Activated gamma-delta T cell treated with anti-CD3 and anti-CD28 coated beads, Interleukin-2, amount 50 U/mL, for 16 hours (primary cell): ENCODE measurements at regions not wholly inside any gene's neighbourhood (a gene's known extent, or its start where the extent isn't known, plus 50 kb on each side); places are given as distances from the start of the nearest gene placed in this dataset.
"Not testable (repeated sequence)": the region's sequence is repeated elsewhere in the genome, so short reads cannot be mapped to it uniquely, and the experiment has no call there.

Experiments used
- DNase-seq: peaks from one replicate; pipeline ENCODE4 v3.0.0-alpha.2; 2020; ENCODE audit warnings: low read depth

DNA sequence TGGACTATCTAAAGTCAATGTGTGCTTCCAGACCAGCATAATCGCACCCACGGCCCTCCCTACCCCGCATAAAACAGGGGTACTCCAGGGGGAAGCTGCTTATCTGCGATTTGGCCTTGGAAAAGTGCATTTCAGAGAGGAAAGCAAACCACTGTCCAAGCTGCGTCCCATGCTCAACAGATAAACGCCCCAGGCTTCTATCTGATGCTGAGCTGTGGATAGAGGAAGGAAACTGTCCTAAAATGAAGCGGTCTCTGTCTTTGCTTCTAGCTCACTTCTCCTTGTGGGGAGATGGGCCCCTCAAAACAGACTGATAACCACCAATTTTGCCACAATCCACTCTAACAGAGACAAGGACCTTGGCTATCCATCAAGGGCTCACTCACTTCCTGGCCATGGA is 160.5 kb upstream of the TNRC6C start:
- DNase-seq, result no peak

DNA sequence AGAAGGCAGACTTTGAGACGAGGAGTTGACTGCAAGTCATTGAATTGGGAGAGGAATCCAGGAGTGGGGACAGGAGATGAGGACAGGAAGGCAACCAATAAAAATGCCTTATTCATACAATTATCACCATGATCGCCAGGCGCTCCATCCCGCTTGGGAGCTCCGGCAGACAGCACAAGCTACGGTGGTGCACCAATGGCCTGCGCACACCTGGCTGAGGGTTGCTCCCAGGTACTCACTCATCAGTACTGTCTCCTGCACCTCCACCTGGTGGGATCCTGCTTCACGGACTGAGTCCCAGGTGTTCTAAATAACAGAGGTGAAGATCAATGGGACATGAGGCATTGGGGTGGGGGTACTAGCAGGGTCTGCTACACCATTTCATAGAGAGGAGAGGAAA is 160.0 kb upstream of the TNRC6C start:
- DNase-seq, result no peak

DNA sequence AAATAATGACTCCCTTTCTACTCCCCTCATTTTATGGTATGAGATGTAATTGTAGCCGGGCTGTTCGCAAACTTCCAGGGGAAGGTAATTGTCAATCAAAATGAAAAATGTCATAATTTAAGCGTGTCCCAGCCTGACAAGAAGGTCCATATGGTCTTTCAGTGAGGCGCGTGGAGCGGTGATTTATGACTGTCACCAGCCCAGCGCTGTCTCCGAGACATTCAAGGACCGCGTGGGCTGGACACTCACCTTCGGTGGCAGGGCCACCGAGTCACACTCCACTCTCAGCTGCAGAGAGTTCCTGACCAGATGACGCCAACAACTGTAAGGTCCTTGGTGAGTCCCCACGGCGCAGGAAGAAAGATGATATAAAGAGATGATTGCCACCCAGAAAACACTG is 157.7 kb upstream of the TNRC6C start:
- DNase-seq, result no peak

DNA sequence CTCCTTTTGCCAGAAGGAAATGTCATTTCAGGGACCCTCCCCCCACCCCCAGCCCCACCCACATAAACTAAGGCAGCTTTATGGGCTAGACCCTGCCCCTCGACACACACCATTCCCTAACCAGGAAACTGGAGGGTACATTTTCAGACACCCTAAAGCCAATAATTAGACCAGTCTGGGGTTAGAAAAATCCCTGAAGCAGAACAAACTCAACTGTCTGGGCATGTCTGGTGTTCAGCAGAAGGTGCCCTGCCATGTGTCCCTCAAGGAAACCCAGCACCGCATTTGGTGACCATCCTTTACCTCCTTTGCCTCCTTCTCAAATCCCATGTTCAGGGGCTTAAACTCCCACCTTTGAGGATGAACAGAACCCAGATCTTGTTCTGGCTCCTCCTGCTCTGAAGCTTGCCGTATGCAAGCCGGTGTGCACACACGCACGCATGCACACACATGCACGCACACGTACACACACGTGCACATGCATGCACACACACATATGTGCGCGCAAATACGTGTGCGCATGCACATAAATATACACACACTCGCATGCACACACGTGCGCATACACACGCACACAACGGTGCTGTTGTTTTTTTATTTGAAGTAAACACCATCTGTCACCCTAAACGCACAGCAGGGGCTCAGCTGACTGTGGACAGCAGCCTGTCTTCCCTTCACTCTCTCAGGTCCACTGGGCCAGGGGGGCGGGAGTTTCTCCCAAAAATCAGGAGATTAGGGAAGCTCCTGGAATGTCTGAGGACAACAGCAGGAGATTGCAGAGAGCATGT is 156.8 kb upstream of the TNRC6C start:
- DNase-seq, result no peak

DNA sequence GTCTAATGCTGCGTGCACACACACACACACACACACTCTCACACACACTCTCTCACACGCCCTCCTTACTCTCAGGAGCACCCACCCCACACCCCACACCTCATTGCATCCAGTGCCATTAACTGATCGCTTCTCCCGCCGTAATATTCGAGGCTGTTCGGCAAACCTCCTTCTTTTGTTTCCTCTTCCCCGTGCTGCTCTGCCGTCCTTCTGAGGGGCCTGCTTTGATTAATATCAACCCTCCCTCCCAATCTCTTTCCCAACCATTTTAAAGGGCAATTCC is 156.2 kb upstream of the TNRC6C start:
- DNase-seq, result no peak

DNA sequence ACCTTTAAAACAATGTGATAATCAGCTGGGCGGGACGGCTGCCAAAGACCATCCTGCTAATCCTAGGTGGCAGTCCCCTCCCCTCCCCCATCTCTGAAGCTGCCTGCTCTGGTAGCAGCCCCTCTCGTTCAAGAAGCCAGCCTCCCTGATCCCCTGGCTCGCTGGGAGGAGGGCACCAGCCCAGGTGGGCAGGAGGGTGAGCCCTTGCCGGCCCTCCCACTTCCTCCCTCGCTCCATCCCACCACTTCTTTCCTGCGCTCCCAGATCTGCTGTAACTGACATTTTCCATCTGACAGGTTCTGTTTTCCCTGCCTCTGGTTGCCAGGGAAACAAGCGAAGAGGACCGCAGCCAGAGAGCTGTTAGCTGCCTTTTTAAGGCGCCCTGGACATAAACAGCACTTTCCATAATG is 155.7 kb upstream of the TNRC6C start:
- no peak for DNase-seq

DNA sequence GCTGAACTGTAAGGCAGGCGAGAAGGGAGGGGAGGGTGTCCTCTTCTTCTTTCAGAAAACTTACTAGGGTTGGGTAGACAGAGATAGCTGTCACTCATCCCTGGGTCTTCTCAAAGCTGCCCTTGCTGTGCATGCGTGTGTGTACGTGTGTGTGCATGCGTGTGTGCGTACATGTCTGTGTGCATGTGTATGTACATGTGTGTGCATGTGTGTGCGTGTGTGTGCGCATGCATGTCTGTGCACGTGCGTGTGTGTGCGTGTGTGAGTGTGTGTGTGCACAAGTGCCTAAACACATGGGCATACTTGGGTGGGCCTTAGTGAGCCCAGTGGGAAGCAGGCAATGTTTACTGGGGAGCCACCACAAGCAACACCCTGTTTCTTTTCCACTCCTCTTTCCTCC is 154.8 kb upstream of the TNRC6C start:
- no peak for DNase-seq

DNA sequence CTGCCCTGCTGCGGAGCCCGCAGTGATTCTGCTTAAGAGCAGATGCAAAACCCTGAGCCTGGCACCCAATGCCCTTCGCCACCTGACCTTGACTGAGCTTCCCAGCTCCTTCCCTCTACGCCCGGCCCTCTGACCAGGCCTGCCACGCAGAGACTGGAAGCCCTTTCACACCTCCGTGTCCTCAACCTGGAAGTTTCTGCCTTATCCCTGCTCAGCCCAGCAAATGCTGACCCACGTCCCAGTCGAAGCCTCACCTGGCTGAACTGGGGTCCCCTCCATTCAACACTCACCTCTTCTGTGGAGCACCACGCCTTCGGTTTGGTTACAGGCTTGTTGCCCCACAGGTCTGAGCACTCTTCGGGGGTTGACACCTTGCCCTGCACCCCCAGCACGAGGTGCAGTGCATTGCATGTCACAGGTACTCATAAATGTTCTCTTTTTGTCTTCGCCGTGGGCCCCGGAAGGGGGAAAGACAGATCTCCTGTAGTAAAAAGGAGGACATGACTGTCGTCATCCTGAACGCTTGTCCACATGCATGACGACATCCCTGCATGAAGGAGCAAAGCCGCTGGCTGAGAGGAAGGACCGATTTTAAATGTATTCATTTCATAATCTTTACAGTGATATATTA is 153.6 kb upstream of the TNRC6C start:
- no peak for DNase-seq

DNA sequence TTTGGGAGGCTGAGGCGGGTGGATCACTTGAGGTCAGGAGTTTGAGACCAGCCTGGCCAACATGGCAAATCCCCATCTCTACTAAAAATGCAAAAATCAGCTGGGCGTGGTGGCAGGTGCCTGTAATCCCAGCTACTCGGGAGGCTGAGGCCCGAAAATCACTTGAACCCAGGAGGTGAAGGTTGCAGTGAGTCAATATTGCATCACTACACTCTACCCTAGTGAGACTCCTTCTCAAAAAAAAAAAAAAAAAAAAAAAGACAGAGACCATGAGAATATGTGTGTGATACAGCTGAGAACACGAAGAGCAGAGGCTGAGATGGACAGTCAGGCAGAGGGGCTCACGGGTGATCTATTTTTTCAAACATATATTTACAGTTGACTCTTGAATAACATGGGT is 152.5 kb upstream of the TNRC6C start:
- not testable (repeated sequence) for DNase-seq

DNA sequence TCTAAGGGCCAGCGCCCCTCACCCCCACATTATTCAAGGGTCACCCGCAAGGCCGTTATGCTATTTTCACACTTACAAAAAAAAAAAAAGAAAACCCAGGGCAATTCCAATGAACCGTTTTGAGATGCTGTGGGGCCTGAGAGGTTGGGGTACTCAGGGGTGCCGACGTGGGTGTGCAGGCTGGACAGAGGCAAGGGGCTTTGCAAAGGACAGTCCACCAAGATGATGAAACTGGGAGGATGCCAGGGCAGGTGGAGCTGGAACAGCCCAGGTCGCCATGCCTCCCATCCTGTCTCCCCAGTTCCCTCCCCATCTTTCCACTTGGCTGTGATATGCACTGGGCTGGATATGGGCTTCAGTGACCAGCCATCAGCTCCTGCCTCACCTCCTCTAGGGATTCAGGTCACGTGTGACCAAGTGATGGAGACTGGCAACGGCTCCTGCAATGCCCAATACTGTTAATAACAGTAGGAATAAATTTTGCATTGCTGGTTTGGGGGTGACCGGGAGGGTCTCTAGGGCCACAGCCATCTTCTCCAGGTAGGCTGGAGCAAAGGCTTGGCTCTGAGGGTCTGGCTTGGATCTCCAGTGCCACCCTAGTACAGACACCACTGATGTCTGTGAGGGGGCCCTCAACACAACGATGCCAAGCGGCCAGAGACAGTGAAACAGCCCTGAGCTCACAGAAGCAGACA is 151.3 kb upstream of the TNRC6C start:
- DNase-seq, result no peak

DNA sequence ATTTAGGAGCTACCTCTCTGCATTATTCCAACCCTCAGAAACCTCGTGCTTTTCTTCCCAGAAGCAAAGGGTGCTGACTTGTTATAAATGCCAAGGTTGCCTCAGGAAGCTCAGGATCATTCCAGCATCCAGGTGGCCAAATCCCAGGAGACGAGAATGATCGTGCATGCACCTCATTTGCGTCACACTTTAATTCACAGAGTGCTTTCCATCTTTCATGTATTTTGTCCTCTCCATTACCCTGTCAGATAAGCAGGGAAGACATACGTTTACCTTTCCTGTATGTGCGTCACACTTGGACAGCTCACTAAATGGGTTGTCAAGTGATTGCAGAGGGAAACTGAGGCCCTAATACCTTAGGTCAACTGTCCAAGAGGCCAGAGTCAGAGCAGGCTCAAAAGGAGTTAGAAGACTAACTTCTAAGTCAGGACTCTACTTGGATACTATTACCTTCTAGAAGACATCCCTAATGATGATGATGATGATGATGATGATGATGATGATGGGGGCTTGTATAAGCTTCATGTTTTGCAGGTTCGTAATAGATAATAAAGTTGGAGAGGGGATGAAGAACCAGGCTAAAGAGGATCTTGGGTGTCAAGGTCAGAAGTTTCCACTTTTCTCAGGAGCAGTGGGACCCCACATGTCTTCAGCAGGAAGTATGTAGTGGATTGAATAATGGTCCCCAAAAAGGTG is 150.6 kb upstream of the TNRC6C start:
- DNase-seq, result no peak

DNA sequence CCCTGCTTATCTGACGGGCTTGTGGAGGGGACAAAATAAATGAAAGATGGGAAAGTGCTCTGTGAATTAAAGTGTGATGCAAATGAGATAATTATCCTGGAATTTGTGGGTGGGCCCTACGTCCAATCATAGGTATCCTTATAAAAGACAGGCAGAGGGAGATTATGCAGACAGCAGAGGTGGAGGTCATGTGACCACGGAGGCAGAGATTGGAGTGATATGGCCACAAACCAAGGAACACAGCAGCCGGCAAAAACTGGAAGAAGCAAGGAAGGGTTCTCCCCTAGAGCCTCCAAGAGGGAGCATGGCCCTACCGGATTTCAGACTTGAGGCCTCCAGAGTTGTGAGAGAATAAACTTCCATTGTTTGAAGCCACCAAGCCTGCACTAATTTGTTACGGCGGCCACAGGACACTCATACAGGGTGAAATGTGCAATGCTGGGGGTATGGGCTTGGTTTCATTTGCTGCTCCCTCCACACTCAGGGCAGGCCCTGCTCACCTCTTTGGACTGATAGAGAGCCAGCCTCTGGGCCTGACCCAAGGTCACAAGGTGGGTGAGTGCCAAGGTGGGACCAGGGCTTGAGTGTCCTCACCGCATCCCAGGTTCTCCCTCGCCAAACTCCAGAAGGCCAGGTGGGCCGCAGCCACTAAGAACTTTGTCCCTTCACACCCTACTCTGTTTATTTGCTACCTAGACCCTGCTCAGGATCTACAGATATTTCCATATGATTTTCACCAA is 149.6 kb upstream of the TNRC6C start:
- no peak for DNase-seq

DNA sequence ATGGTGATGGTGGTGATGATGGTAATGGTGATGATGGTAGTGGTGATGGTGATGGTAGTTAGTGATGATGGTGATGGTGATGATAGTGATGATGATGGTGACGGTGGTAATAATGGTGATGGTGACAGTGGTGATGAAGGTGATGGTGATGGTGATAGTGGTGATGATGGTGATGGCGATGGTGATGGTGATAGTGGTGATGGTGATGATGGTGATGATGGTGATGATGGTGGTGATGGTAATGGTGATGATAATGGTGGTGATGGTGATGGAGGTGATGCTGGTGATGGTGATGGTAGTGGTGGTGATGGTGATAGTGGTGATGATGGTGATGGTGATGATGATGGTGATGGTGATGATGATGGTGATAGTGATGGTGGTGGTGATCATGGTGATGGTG is 148.7 kb upstream of the TNRC6C start:
- DNase-seq, result no peak

DNA sequence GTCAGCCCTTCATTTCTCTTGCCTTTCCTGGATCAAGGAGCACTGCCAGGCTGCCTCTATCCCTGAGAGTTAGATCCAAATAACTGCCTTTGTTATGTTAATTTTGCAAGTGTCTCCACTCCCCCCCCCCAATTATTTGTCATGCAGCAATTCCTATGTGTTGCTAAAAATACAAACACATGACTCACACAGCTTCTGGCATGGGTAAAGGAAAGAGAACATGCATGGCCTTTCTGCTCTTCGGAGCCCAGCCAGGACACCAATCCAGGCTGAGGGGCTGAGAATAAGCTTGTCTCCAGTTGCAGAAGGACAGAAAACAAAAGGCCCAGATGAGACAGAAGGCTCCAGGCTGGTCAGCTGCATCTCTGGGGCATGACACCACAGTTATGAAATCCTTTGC is 148.0 kb upstream of the TNRC6C start:
- no peak for DNase-seq

DNA sequence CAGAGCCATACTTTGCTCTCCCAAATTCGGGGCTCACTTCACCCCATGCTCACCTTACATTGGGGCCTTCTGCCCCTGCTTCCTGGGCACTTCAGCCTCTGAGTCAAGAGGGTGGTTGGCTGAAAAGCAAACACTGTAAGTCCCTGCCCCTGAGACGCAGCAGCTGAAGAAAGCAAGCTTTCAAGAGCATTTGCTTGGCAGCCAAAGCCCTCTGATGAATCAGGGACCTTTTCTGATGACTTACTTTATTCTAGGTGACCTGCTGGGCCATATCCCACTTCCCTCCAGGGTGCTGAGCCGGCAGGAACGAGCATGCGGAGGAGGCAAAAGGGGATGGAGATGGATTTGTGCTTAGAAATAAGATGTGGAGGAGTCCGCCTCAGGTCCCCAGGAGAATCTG is 147.0 kb upstream of the TNRC6C start:
- DNase-seq, result no peak

DNA sequence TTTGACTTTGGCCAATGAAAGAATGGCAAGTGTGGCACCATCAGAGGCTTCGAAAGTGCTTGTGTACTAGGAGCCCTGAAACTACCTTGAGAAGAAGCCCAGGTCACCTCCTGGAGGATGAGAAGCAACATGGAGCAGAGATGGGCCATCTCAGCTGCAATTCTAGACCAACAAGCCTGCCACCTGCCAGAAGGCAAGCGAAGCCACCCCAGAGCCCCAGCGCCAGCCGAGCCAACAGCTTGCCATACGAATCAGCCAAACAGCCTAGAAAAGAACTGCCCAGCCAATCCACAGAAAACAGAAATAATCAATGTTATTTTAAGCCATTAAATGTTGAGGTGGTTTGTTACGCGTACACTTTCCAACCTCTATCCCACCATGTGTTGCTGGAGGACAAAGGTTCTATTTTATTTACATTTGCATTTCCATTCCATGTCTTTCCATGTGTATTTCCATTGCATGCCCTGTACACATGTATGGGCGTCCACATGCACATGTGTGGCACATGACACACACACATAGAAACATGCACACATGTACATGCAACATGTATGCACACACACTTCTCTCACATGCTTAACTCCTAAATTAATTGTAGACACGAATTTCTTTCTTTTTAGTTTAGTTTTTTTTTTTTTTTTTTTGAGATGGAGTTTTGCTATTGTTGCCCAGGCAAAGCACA is 144.3 kb upstream of the TNRC6C start:
- no peak for DNase-seq

DNA sequence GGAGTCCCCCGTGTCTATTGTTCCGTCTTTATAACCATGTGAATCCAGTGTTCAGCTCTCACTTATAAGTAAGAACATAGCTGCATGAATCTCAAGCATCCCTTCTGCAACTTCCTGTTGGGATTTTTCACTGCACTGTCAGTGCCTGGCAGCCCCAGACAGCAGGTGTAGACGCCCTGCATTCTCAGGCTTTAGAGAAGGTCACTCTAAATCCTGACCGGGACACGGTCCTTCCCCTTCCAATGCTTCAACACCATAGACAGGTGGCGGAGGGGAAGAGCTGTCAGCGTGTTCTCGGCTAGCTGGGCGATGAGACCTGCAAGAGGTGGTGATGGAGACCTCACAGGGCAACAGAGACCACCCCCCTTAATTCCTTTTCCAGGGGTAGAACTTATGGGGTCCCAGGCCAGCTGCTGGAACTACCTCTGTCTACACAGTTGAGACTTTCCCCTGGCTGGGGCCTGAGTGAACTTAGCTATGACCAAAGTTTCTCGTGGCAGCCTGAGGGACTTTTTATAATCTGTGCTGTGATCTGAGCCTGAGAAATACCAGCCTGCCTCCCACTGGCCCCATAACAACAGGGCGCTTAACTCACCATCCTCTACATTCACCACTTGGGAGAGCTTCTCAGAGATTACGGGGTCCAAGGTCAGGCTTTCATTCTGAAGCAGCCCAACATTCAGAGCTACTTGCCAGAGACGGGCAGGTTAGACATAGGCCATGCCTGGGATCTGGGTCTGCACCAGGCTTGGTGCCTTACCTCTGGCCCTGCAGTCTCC is 143.2 kb upstream of the TNRC6C start:
- DNase-seq, result no peak

DNA sequence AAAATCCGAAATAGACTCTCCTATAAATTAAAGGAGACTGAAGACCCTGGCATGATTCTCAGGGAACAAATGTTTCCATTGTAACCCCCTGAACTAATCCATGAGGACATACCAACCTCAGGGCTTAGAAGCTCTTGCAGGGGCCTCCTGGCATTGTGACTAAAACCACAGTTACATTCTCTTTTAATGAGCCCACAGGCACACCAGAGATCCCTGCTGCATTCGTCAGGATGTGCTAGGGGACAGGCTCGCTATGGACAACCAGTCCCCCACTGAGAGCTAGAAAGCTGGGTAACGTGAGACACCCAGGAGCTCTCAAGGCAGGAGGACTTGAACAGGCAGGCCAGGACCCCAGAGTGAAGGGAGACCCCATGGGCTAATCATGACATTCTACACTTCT is 140.6 kb upstream of the TNRC6C start:
- DNase-seq, result no peak

DNA sequence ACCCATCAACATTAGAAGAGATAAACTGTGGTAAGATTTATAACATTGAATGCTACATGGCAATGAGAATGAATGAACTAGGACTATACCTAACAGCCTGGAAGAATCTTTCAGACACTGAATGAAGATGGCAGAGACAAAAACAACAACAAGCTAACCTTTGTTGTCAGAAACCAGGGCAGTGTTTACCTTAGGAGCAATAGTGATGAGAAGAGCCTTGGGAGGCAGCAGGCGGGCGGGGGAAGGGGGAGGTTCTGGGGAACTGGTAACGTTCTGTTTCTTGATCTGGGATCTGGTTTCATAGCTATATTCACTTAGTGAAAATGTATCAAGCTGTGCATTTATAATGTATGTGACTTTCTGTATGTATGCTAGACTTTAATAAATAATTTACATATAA is 139.0 kb upstream of the TNRC6C start:
- no peak for DNase-seq

DNA sequence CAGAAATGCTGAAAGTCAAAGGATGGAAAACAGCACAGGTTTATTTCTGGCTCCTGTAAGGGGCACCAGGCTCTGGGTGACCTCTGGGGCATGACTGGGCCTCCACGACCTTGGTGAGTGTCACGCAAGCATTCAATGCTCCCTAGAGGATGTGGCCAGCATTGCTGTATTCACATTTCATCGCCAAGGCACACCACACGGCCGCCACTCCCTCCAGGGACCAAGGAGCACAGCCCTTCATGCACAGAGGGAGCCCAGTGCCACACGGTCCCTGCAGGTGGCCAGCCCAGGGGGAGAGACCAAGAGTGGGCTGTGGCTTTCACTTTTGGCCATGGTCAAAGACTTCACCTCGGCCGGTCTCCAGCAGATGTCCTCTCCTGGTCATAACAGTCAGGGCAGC is 137.4 kb upstream of the TNRC6C start:
- no peak for DNase-seq
